ENCODE measurements at regions not wholly inside any gene's neighbourhood (a gene's known extent, or its start where the extent isn't known, plus 50 kb on each side); places are given as distances from the start of the nearest gene placed in this dataset.

GRCh38 chr12:128012110-128012509, 254.9 kb upstream of the TMEM132C start:
- Histone ChIP-seq H3K4me3 (no peak overlapping the region), H2AFZ (replicated peaks) (no peak overlapping the region), H3K27ac (no peak overlapping the region), H3K9me3 (ENCODE audit: low read depth) (no peaks in the 10 kb centered on the region), H3K4me1 (no peaks in the 10 kb centered on the region), H3K27me3 (no peaks in the 10 kb centered on the region), H3K36me3 (no peaks in the 10 kb centered on the region), H3F3A (ENCODE audit: low read depth) (no peaks in the 10 kb centered on the region), H3K4me2 (no peak overlapping the region), H3K79me2 (ENCODE audit: low read depth) (no peaks in the 10 kb centered on the region), H4K20me1 (ENCODE audit: low read depth) (no peaks in the 10 kb centered on the region), H3K9ac (no peak overlapping the region)
- H3K4me1 Mint-ChIP-seq, result peaks cover 3% of the 10 kb centered on the region
- H3K4me3 Mint-ChIP-seq, result no peak overlapping the region
- no peak for DNase-seq (ENCODE audit: low spot score)
- no peaks in the 10 kb centered on the region for H3K9me3 Mint-ChIP-seq
- TF ChIP-seq EZH2phosphoT487 (IDR thresholded peaks at IDR 0.05) (no peak), EZH2 (IDR thresholded peaks at IDR 0.05) (no peak), CTCF (IDR thresholded peaks at IDR 0.05) (no peak)
- H3K36me3 Mint-ChIP-seq, result no peaks in the 10 kb centered on the region
- no peaks in the 10 kb centered on the region for H3K27me3 Mint-ChIP-seq (ENCODE audit: insufficient read depth, low read depth)
- no peak overlapping the region for H3K27ac Mint-ChIP-seq

GRCh38 chr12:128015276-128015675, 251.7 kb upstream of the TMEM132C start:
- Histone ChIP-seq H3K27ac (no peak overlapping the region), H3K4me1 (no peaks in the 10 kb centered on the region), H4K20me1 (ENCODE audit: low read depth) (no peaks in the 10 kb centered on the region), H3K4me3 (no peak overlapping the region), H3K79me2 (ENCODE audit: low read depth) (no peaks in the 10 kb centered on the region), H3K9me3 (ENCODE audit: low read depth) (no peaks in the 10 kb centered on the region), H3F3A (ENCODE audit: low read depth) (no peaks in the 10 kb centered on the region), H3K9ac (no peak overlapping the region), H3K27me3 (no peaks in the 10 kb centered on the region), H2AFZ (replicated peaks) (no peak overlapping the region), H3K4me2 (no peak overlapping the region), H3K36me3 (no peaks in the 10 kb centered on the region)
- Mint-ChIP-seq H3K36me3 (no peaks in the 10 kb centered on the region), H3K4me1 (peaks cover 3% of the 10 kb centered on the region), H3K4me3 (no peak overlapping the region), H3K9me3 (no peaks in the 10 kb centered on the region), H3K27ac (no peak overlapping the region), H3K27me3 (ENCODE audit: insufficient read depth, low read depth) (peaks cover 6% of the 10 kb centered on the region)
- DNase-seq (ENCODE audit: low spot score), result no peak
- TF ChIP-seq EZH2 (IDR thresholded peaks at IDR 0.05) (no peak), EZH2phosphoT487 (IDR thresholded peaks at IDR 0.05) (no peak), CTCF (IDR thresholded peaks at IDR 0.05) (no peak)

GRCh38 chr12:128018067-128018466, 248.9 kb upstream of the TMEM132C start:
- Histone ChIP-seq H3K79me2 (ENCODE audit: low read depth) (no peaks in the 10 kb centered on the region), H4K20me1 (ENCODE audit: low read depth) (no peaks in the 10 kb centered on the region), H3K9me3 (ENCODE audit: low read depth) (no peaks in the 10 kb centered on the region), H2AFZ (replicated peaks) (no peak overlapping the region), H3K27me3 (no peaks in the 10 kb centered on the region), H3K27ac (no peak overlapping the region), H3F3A (ENCODE audit: low read depth) (no peaks in the 10 kb centered on the region), H3K9ac (no peak overlapping the region), H3K4me3 (no peak overlapping the region), H3K4me1 (peaks cover 7% of the 10 kb centered on the region), H3K36me3 (no peaks in the 10 kb centered on the region), H3K4me2 (no peak overlapping the region)
- DNase-seq (ENCODE audit: low spot score), result no peak
- Mint-ChIP-seq H3K9me3 (no peaks in the 10 kb centered on the region), H3K27ac (no peak overlapping the region), H3K36me3 (no peaks in the 10 kb centered on the region), H3K27me3 (ENCODE audit: insufficient read depth, low read depth) (peaks cover 6% of the 10 kb centered on the region), H3K4me3 (no peak overlapping the region), H3K4me1 (peaks cover 2% of the 10 kb centered on the region)
- TF ChIP-seq EZH2 (IDR thresholded peaks at IDR 0.05) (no peak), EZH2phosphoT487 (IDR thresholded peaks at IDR 0.05) (no peak), CTCF (IDR thresholded peaks at IDR 0.05) (no peak)
